Ovary (tissue), 3 donors: ENCODE measurements at regions not wholly inside any gene's neighbourhood (a gene's known extent, or its start where the extent isn't known, plus 50 kb on each side); places are given as distances from the start of the nearest gene placed in this dataset.

Source experiments
- POLR2A ChIP-seq: fragments of 450-650 bp; IDR thresholded peaks from one replicate; pipeline ENCODE4 v1.6.1; 2017; ENCODE audit warnings: antibody characterized with exemption, mild to moderate bottlenecking, moderate library complexity
- TF ChIP-seq, protein P1 (sequence below), 3 donors: fragments of 450-650 bp in 2 of 3; fragments of 200-600 bp in 1 of 3; IDR thresholded peaks; one replicate each; pipeline versions ENCODE4 v1.5.1 to v1.8.0; 2016 to 2022; ENCODE audit warnings: antibody characterized with exemption in 3 of 3, mild to moderate bottlenecking in 1 of 3
- donor health status: DM: no; HTN: no; CAD: no.

DNA sequence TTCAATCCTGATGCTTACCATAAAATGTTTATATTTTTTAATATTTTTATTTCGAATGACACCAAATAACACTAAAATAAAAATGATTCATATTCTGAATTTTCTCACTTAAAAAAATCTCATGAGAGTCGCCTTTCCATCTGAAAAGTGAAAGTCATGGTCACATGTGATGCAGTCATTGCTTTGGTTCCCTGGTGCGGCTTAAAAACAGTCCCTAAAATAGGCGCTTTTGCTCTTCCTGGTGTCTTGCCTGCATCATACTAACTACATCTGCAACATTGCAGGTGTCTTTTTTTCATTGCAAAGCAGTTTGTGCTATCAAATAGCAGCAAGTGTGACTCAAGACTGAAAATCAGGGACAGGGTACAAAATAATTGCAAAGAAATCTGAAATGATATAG lies 185.2 kb upstream of the NREP start:
- TF ChIP-seq, protein P1, sequence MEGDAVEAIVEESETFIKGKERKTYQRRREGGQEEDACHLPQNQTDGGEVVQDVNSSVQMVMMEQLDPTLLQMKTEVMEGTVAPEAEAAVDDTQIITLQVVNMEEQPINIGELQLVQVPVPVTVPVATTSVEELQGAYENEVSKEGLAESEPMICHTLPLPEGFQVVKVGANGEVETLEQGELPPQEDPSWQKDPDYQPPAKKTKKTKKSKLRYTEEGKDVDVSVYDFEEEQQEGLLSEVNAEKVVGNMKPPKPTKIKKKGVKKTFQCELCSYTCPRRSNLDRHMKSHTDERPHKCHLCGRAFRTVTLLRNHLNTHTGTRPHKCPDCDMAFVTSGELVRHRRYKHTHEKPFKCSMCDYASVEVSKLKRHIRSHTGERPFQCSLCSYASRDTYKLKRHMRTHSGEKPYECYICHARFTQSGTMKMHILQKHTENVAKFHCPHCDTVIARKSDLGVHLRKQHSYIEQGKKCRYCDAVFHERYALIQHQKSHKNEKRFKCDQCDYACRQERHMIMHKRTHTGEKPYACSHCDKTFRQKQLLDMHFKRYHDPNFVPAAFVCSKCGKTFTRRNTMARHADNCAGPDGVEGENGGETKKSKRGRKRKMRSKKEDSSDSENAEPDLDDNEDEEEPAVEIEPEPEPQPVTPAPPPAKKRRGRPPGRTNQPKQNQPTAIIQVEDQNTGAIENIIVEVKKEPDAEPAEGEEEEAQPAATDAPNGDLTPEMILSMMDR (IDR thresholded peaks at IDR 0.05), result no peak
- TF ChIP-seq POLR2A, result no peak
